A549 (cell line): ENCODE measurements at regions not wholly inside any gene's neighbourhood (a gene's known extent, or its start where the extent isn't known, plus 50 kb on each side); places are given as distances from the start of the nearest gene placed in this dataset.

Source experiments
- ATAC-seq, 2 experiments: fragments of 200-7000 bp in 1 of 2; fragments of >200 bp in 1 of 2; cut with Nextera tagmentation in 1 of 2; cut with Tn5 transposase in 1 of 2; 3 replicates each; pipeline versions ENCODE4 v1.8.0 to v1.9.1; 2018 to 2020; ENCODE audit warnings: mild to moderate bottlenecking in 1 of 2, moderate library complexity in 1 of 2
- CTCF ChIA-PET: fragments of 300-600 bp; sonication (Branson Sonifier 250); formaldehyde crosslinking; extraction: SDS; loops from one replicate; lab custom pipeline; 2021; ENCODE audit warnings: antibody characterized with exemption, inconsistent platforms; lab: Yijun Ruan, JAX
- POLR2A ChIA-PET: fragments of 350-600 bp; formaldehyde crosslinking; extraction: SDS; loops from one replicate; lab custom pipeline; 2021; ENCODE audit warnings: antibody characterized with exemption, inconsistent platforms; lab: Yijun Ruan, JAX
- DNase-seq, 2 experiments: peaks; one replicate each; pipeline versions ENCODE4 v3.0.0 to v3.0.0-alpha.2; 2011 to 2016; ENCODE audit warnings: low read depth in 1 of 2, low spot score in 1 of 2
- FAIRE-seq: peaks from 2 replicates; lab custom pipeline; 2011; peaks lifted over from hg19 to GRCh38; lab: Jason Lieb, UNC
- H3K27ac ChIP-seq, 2 experiments: fragments of >200 bp; sonication (Bioruptor Twin); formaldehyde crosslinking; 3 replicates each; pipeline ENCODE4 v1.5.1; 2016 to 2017
- H3K4me1 ChIP-seq: fragments of >200 bp; sonication (Bioruptor Twin); formaldehyde crosslinking; 3 replicates; pipeline ENCODE4 v1.6.1; 2016
- H3K4me2 ChIP-seq: fragments of >200 bp; sonication (Bioruptor Twin); formaldehyde crosslinking; 3 replicates; pipeline ENCODE4 v1.6.1; 2016
- H3K4me3 ChIP-seq: fragments of >200 bp; sonication (Bioruptor Twin); formaldehyde crosslinking; 3 replicates; pipeline ENCODE4 v1.5.1; 2016
- H3K9me3 ChIP-seq: fragments of >200 bp; sonication (Bioruptor Twin); formaldehyde crosslinking; 3 replicates; pipeline ENCODE4 v1.6.1; 2016
- BHLHE40 ChIP-seq: IDR thresholded peaks from 2 replicates; pipeline ENCODE4 v1.6.1; 2012; ENCODE audit warnings: low read depth, low read length, inconsistent platforms
- CBX2 ChIP-seq: fragments of 200-600 bp; sonication (generic); IDR thresholded peaks from 2 replicates; pipeline ENCODE4 v1.6.1; 2016; ENCODE audit warnings: low read depth, mild to moderate bottlenecking, borderline replicate concordance
- CEBPB ChIP-seq, 2 experiments: fragments of >200 bp in 1 of 2; sonication (Bioruptor Twin) in 1 of 2; formaldehyde crosslinking in 1 of 2; IDR thresholded peaks; 2 replicates each; pipeline ENCODE4 v1.6.1; 2012 to 2016
- CHD4 ChIP-seq: fragments of 200-600 bp; sonication (generic); IDR thresholded peaks from 2 replicates; pipeline ENCODE4 v1.6.1; 2016; ENCODE audit warnings: antibody characterized with exemption, mild to moderate bottlenecking, borderline replicate concordance
- EHMT2 ChIP-seq: fragments of 200-600 bp; sonication (generic); IDR thresholded peaks from 2 replicates; pipeline ENCODE4 v1.6.1; 2016; ENCODE audit warnings: antibody characterized with exemption, low read depth, mild to moderate bottlenecking, moderate library complexity
- ESRRA ChIP-seq: fragments of 150-350 bp; IDR thresholded peaks from 2 replicates; pipeline ENCODE4 v1.6.1; 2014; ENCODE audit warnings: mild to moderate bottlenecking, low read length, borderline replicate concordance
- FOXS1 ChIP-seq: fragments of 250-450 bp; sonication (Bioruptor Pico); IDR thresholded peaks from 2 replicates; pipeline ENCODE4 v1.5.0; 2020; ENCODE audit warnings: mild to moderate bottlenecking, moderate library complexity
- HEYL ChIP-seq: fragments of 250-450 bp; sonication (Bioruptor Pico); IDR thresholded peaks from 2 replicates; pipeline ENCODE4 v1.8.0; 2021; ENCODE audit warnings: mild to moderate bottlenecking, moderate library complexity
- JUNB ChIP-seq: fragments of >200 bp; sonication (Bioruptor Twin); formaldehyde crosslinking; IDR thresholded peaks from 2 replicates; pipeline ENCODE4 v1.6.1; 2016
- KDM5A ChIP-seq: fragments of 200-600 bp; sonication (generic); IDR thresholded peaks from 2 replicates; pipeline ENCODE4 v1.6.1; 2016; ENCODE audit warnings: antibody characterized with exemption, mild to moderate bottlenecking
- NPAS2 ChIP-seq: fragments of 250-450 bp; sonication (Bioruptor Pico); IDR thresholded peaks from 2 replicates; pipeline ENCODE4 v1.8.0; 2022; ENCODE audit warnings: mild to moderate bottlenecking, moderate library complexity, borderline replicate concordance
- PHF8 ChIP-seq: fragments of 200-600 bp; sonication (generic); IDR thresholded peaks from 2 replicates; pipeline ENCODE4 v1.6.1; 2016; ENCODE audit warnings: low read depth, mild to moderate bottlenecking, antibody characterized with exemption, moderate library complexity, borderline replicate concordance
- POLR2AphosphoS2 ChIP-seq: conservative IDR thresholded peaks from 2 replicates; pipeline ENCODE4 v1.6.1; 2012; ENCODE audit warnings: low read length, improper control_type of control experiment, inconsistent platforms
- RAD21 ChIP-seq, 2 experiments: fragments of >200 bp in 1 of 2; sonication (Bioruptor Twin) in 1 of 2; formaldehyde crosslinking in 1 of 2; IDR thresholded peaks in 1 of 2; conservative IDR thresholded peaks in 1 of 2; 2 replicates in 1 of 2; 3 replicates in 1 of 2; pipeline ENCODE4 v1.6.1; 2012 to 2018; ENCODE audit warnings: inconsistent platforms in 1 of 2
- RNF2 ChIP-seq: fragments of 200-600 bp; sonication (generic); IDR thresholded peaks from 2 replicates; pipeline ENCODE4 v1.6.1; 2016; ENCODE audit warnings: low read depth, mild to moderate bottlenecking, antibody characterized with exemption, moderate library complexity, borderline replicate concordance
- ZC3H11A ChIP-seq: fragments of 450-650 bp; IDR thresholded peaks from 2 replicates; pipeline ENCODE4 v1.6.1; 2014; ENCODE audit warnings: antibody characterized with exemption, mild to moderate bottlenecking
- WGBS: methylation state at CpG from one replicate; pipeline ENCODE4 v1.1.6; 2017; ENCODE audit errors: missing lambda C conversion rate; 5-methylcytosine and 5-hydroxymethylcytosine counted together
- TF ChIP-seq, protein P1 (sequence below): fragments of 200-600 bp; sonication (generic); IDR thresholded peaks from 2 replicates; pipeline ENCODE4 v1.6.1; 2016; ENCODE audit warnings: antibody characterized with exemption, mild to moderate bottlenecking, moderate library complexity
- TF ChIP-seq, protein P2 (sequence below): IDR thresholded peaks from 2 replicates; pipeline ENCODE4 v1.6.1; 2012
- TF ChIP-seq, protein P3 (sequence below): fragments of 150-350 bp; IDR thresholded peaks from 2 replicates; pipeline ENCODE4 v1.6.1; 2014; ENCODE audit warnings: low read depth, mild to moderate bottlenecking, low read length
- TF ChIP-seq, protein P4 (sequence below): fragments of 450-650 bp; IDR thresholded peaks from 2 replicates; pipeline ENCODE4 v1.6.1; 2014; ENCODE audit warnings: antibody characterized with exemption
- TF ChIP-seq, protein P5 (sequence below): IDR thresholded peaks from 2 replicates; pipeline ENCODE4 v1.6.1; 2012

DNA sequence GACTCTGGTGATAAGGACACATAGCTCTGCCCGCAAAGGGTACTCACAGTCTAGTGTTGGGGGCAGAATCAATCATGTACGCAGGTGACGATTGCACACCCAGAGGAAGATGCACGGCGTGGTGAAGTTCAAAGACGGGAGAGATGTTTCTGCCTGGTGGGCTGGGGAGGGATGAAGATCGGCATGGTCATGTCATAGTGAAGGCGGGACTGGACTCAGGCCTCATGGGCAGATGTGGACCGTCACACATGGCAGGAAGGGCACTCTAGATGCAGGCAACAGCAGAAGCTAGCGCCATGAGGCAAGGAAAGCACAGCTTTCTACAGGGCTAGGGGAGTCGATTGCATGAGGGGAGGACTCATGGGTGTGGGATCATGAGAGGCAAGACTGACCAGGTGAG lies 240.6 kb downstream of the OPA1 start:
- ChIA-PET POLR2A (no interaction called here), CTCF (interaction anchor here (1.4 kb wide), 1 partner anchor 53 kb away, joined by 6 read pairs; no protein-coding TSS in a partner anchor)
- no peak overlapping the region for H3K4me2 ChIP-seq

DNA sequence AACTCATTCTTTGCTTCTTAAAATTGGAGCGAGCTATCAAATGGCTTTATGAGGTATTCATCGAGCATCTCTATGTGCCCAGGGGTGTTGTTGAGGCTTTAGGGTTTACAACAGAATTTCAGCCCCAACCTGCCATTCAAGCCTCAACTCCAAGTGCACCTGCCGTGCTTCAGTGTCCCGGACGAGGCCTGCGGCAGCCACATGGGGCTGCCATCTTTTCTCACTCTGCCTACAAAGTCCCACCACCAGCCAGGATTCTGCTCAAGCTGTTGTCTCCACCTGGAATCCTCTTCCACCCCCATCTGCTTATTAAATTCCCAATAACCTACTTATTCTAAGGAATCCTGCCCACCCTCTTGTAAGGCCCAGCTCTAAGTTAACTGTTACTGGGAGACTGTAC lies 242.4 kb downstream of the OPA1 start:
- H3K4me3 ChIP-seq: no peak overlapping the region
- no peak for FAIRE-seq
- TF ChIP-seq RAD21 (conservative IDR thresholded peaks at IDR 0.05 in 1 of 2, IDR thresholded peaks at IDR 0.05 in 1 of 2): no peak
- TF ChIP-seq, protein P1, sequence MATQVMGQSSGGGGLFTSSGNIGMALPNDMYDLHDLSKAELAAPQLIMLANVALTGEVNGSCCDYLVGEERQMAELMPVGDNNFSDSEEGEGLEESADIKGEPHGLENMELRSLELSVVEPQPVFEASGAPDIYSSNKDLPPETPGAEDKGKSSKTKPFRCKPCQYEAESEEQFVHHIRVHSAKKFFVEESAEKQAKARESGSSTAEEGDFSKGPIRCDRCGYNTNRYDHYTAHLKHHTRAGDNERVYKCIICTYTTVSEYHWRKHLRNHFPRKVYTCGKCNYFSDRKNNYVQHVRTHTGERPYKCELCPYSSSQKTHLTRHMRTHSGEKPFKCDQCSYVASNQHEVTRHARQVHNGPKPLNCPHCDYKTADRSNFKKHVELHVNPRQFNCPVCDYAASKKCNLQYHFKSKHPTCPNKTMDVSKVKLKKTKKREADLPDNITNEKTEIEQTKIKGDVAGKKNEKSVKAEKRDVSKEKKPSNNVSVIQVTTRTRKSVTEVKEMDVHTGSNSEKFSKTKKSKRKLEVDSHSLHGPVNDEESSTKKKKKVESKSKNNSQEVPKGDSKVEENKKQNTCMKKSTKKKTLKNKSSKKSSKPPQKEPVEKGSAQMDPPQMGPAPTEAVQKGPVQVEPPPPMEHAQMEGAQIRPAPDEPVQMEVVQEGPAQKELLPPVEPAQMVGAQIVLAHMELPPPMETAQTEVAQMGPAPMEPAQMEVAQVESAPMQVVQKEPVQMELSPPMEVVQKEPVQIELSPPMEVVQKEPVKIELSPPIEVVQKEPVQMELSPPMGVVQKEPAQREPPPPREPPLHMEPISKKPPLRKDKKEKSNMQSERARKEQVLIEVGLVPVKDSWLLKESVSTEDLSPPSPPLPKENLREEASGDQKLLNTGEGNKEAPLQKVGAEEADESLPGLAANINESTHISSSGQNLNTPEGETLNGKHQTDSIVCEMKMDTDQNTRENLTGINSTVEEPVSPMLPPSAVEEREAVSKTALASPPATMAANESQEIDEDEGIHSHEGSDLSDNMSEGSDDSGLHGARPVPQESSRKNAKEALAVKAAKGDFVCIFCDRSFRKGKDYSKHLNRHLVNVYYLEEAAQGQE: no peak
- TF ChIP-seq JUNB: no peak
- no peak for TF ChIP-seq CHD4
- TF ChIP-seq, protein P2, sequence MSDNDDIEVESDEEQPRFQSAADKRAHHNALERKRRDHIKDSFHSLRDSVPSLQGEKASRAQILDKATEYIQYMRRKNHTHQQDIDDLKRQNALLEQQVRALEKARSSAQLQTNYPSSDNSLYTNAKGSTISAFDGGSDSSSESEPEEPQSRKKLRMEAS: no peak
- TF ChIP-seq KDM5A: no peak
- TF ChIP-seq ZC3H11A: no peak
- H3K4me1 ChIP-seq: peaks cover 3% of the 10 kb centered on the region; the same call in 1 of the 3 replicates
- CTCF ChIA-PET: interaction anchor here (0.6 to 1.2 kb wide), 2 partner anchors 23 to 478 kb away, joined by 3 to 4 read pairs; no protein-coding TSS in a partner anchor
- H3K9me3 ChIP-seq: no peaks in the 10 kb centered on the region
- no peak for ATAC-seq
- H3K4me2 ChIP-seq: no peak overlapping the region
- no peak for DNase-seq
- H3K27ac ChIP-seq: no peak overlapping the region
- POLR2A ChIA-PET: no interaction called here
- WGBS: 91% methylated on average over 6 of the region's 6 CpGs

More for the DNA sequence above, 240.6 kb downstream of the OPA1 start:
- DNase-seq: no peak
- Histone ChIP-seq H3K4me3 (no peak overlapping the region), H3K4me1 (no peaks in the 10 kb centered on the region), H3K27ac (no peak overlapping the region), H3K9me3 (no peaks in the 10 kb centered on the region)
- no peak for ATAC-seq
- FAIRE-seq: no peak
- TF ChIP-seq CBX2 (no peak), ESRRA (no peak), BHLHE40 (no peak), CEBPB (IDR thresholded peaks at IDR 0.05) (no peak), FOXS1 (CRISPR knock-in tag) (no peak), NPAS2 (CRISPR knock-in tag) (no peak), POLR2AphosphoS2 (no peak), CHD4 (no peak)
- TF ChIP-seq, protein P3, sequence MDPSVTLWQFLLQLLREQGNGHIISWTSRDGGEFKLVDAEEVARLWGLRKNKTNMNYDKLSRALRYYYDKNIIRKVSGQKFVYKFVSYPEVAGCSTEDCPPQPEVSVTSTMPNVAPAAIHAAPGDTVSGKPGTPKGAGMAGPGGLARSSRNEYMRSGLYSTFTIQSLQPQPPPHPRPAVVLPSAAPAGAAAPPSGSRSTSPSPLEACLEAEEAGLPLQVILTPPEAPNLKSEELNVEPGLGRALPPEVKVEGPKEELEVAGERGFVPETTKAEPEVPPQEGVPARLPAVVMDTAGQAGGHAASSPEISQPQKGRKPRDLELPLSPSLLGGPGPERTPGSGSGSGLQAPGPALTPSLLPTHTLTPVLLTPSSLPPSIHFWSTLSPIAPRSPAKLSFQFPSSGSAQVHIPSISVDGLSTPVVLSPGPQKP: no peak
- WGBS: 92% methylated on average over 11 of the region's 11 CpGs

DNA sequence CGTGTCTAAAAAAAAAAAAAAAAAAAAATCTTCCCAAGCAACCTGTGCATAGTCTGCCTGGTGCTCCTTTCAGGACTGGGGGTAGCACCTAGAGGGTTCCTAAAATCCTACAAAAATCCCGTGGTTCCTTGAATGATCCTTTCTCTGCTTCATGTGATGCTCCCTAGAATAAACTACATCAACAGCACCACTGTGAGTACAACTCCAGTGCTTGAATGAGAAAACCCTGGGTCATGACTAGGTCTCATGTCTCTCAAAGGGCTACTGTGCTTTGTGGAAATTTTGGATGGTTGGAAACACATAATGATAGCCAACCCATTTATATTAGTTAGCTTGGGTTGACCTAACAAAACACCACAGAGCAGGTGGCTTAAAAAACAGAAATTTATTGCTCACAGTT lies 243.5 kb downstream of the OPA1 start:
- H3K27ac ChIP-seq: no peak overlapping the region
- ChIA-PET POLR2A (no interaction called here), CTCF (no interaction called here)
- no peak overlapping the region for H3K4me3 ChIP-seq
- FAIRE-seq (no peak), ATAC-seq (no peak), DNase-seq (no peak)
- H3K4me2 ChIP-seq: no peak overlapping the region
- WGBS: 15% methylated on average over 2 of the region's 2 CpGs
- H3K4me1 ChIP-seq: peaks cover 4% of the 10 kb centered on the region; the same call in 1 of the 3 replicates
- H3K9me3 ChIP-seq: no peaks in the 10 kb centered on the region
- TF ChIP-seq, protein P1: no peak
- no peak for TF ChIP-seq PHF8
- TF ChIP-seq, protein P4, sequence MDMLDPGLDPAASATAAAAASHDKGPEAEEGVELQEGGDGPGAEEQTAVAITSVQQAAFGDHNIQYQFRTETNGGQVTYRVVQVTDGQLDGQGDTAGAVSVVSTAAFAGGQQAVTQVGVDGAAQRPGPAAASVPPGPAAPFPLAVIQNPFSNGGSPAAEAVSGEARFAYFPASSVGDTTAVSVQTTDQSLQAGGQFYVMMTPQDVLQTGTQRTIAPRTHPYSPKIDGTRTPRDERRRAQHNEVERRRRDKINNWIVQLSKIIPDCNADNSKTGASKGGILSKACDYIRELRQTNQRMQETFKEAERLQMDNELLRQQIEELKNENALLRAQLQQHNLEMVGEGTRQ: no peak
- no peak for TF ChIP-seq EHMT2
- TF ChIP-seq, protein P3: no peak
- TF ChIP-seq, protein P5, sequence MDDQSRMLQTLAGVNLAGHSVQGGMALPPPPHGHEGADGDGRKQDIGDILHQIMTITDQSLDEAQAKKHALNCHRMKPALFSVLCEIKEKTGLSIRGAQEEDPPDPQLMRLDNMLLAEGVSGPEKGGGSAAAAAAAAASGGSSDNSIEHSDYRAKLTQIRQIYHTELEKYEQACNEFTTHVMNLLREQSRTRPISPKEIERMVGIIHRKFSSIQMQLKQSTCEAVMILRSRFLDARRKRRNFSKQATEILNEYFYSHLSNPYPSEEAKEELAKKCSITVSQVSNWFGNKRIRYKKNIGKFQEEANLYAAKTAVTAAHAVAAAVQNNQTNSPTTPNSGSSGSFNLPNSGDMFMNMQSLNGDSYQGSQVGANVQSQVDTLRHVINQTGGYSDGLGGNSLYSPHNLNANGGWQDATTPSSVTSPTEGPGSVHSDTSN: no peak
- no peak for TF ChIP-seq ESRRA
- no peak for TF ChIP-seq ZC3H11A
- no peak for TF ChIP-seq HEYL (CRISPR knock-in tag)
- TF ChIP-seq RNF2: no peak
